ENCODE measurements at regions not wholly inside any gene's neighbourhood (a gene's known extent, or its start where the extent isn't known, plus 50 kb on each side); places are given as distances from the start of the nearest gene placed in this dataset.

- intact Hi-C loops (cut with micrococcal nuclease; ENCODE audit: unreplicated experiment): loop anchor here (5.0 to 10.0 kb wide), 3 partner anchors 117 to 635 kb away; no protein-coding TSS in a partner anchor
- H3K9me3 ChIP-seq (ENCODE audit: low read depth, low read length, poor library complexity, severe bottlenecking): no peaks in the 10 kb centered on the region
- POLR2A ChIA-PET (ENCODE audit: low non-redundant PET): interaction anchor here (0.5 kb wide), 1 partner anchor 561 kb away, joined by 11 read pairs; no protein-coding TSS in a partner anchor
- H3K4me1 ChIP-seq (ENCODE audit: insufficient read depth, low read length, poor library complexity, severe bottlenecking): peaks cover 35% of the 10 kb centered on the region
- H3K36me3 ChIP-seq (ENCODE audit: insufficient read depth, low read length, poor library complexity, severe bottlenecking): no peaks in the 10 kb centered on the region
- BruUV-seq (replicated peaks): no TSS peak
- peak overlapping the region; percentile 58 for H3K27ac ChIP-seq (ENCODE audit: low read depth, low read length, poor library complexity, severe bottlenecking)
- DNase-seq (ENCODE audit: low spot score): peak; percentile 73
- peak overlapping the region; percentile 20 for H3K4me3 ChIP-seq (ENCODE audit: low read depth, low read length, poor library complexity, severe bottlenecking)
- CTCF ChIA-PET: no interaction called here
- no peaks in the 10 kb centered on the region for H3K27me3 ChIP-seq (replicated peaks; ENCODE audit: insufficient read depth, low read depth, low read length, poor library complexity)
- no peak for TF ChIP-seq CTCF (conservative IDR thresholded peaks at IDR 0.05; ENCODE audit: low read depth, low read length)
- no peak for TF ChIP-seq EZH2 (IDR thresholded peaks at IDR 0.05; ENCODE audit: borderline replicate concordance, low read depth, low read length, poor library complexity, severe bottlenecking)
These were observed 131.9 kb upstream of the STMND1 start for GRCh38 chr6:16969699-16970655.

GRCh38 chr6:16968101-16968500, 133.7 kb upstream of the STMND1 start:
- Histone ChIP-seq H3K4me3 (ENCODE audit: low read depth, low read length, poor library complexity, severe bottlenecking) (no peak overlapping the region), H3K27ac (ENCODE audit: low read depth, low read length, poor library complexity, severe bottlenecking) (no peak overlapping the region), H3K9me3 (ENCODE audit: low read depth, low read length, poor library complexity, severe bottlenecking) (no peaks in the 10 kb centered on the region), H3K27me3 (replicated peaks; ENCODE audit: insufficient read depth, low read depth, low read length, poor library complexity) (no peaks in the 10 kb centered on the region), H3K36me3 (ENCODE audit: insufficient read depth, low read length, poor library complexity, severe bottlenecking) (no peaks in the 10 kb centered on the region), H3K4me1 (ENCODE audit: insufficient read depth, low read length, poor library complexity, severe bottlenecking) (peaks cover 40% of the 10 kb centered on the region)
- intact Hi-C loops (cut with micrococcal nuclease; ENCODE audit: unreplicated experiment): loop anchor here (10.0 kb wide), 2 partner anchors 453 to 633 kb away; no protein-coding TSS in a partner anchor
- POLR2A ChIA-PET (ENCODE audit: low non-redundant PET): no interaction called here
- CTCF ChIA-PET: no interaction called here
- no peak for DNase-seq (ENCODE audit: low spot score)
- TF ChIP-seq EZH2 (IDR thresholded peaks at IDR 0.05; ENCODE audit: borderline replicate concordance, low read depth, low read length, poor library complexity, severe bottlenecking) (no peak), CTCF (conservative IDR thresholded peaks at IDR 0.05; ENCODE audit: low read depth, low read length) (no peak)
- no TSS peak for BruUV-seq (replicated peaks)

GRCh38 chr6:16967470-16967817, 134.4 kb upstream of the STMND1 start:
- BruUV-seq (replicated peaks): no TSS peak
- intact Hi-C loops (cut with micrococcal nuclease; ENCODE audit: unreplicated experiment): loop anchor here (10.0 kb wide), 2 partner anchors 453 to 633 kb away; no protein-coding TSS in a partner anchor
- no peaks in the 10 kb centered on the region for H3K36me3 ChIP-seq (ENCODE audit: insufficient read depth, low read length, poor library complexity, severe bottlenecking)

More at GRCh38 chr6:16967470-16967817, 134.4 kb upstream of the STMND1 start:
- no peak overlapping the region for H3K4me3 ChIP-seq (ENCODE audit: low read depth, low read length, poor library complexity, severe bottlenecking)
- TF ChIP-seq EZH2 (IDR thresholded peaks at IDR 0.05; ENCODE audit: borderline replicate concordance, low read depth, low read length, poor library complexity, severe bottlenecking): no peak
- TF ChIP-seq CTCF (conservative IDR thresholded peaks at IDR 0.05; ENCODE audit: low read depth, low read length): no peak
- ChIA-PET POLR2A (ENCODE audit: low non-redundant PET) (no interaction called here), CTCF (no interaction called here)
- no peak overlapping the region for H3K27ac ChIP-seq (ENCODE audit: low read depth, low read length, poor library complexity, severe bottlenecking)
- no peaks in the 10 kb centered on the region for H3K9me3 ChIP-seq (ENCODE audit: low read depth, low read length, poor library complexity, severe bottlenecking)
- peak; percentile 65 for DNase-seq (ENCODE audit: low spot score)
- peaks cover 36% of the 10 kb centered on the region for H3K4me1 ChIP-seq (ENCODE audit: insufficient read depth, low read length, poor library complexity, severe bottlenecking)
- no peaks in the 10 kb centered on the region for H3K27me3 ChIP-seq (replicated peaks; ENCODE audit: insufficient read depth, low read depth, low read length, poor library complexity)
